GM12878 (cell line): ENCODE measurements at regions not wholly inside any gene's neighbourhood (a gene's known extent, or its start where the extent isn't known, plus 50 kb on each side); places are given as distances from the start of the nearest gene placed in this dataset.

ENCODE experiments used
- ATAC-seq: fragments of 200-7000 bp; cut with Tn5 transposase; 3 replicates; pipeline ENCODE4 v1.9.1; 2020; ENCODE audit warnings: mild to moderate bottlenecking, moderate library complexity
- BruUV-seq: library from RNA; stranded (reverse); fragments of 400-500 nt; replicated peaks from 2 replicates; lab custom pipeline; 2021; lab: Mats Ljungman, UMichigan
- CTCF ChIA-PET: fragments of 300-600 bp; sonication (Branson Sonifier 250); formaldehyde crosslinking; extraction: SDS; loops from one replicate; lab custom pipeline; 2021; ENCODE audit warnings: inconsistent platforms; lab: Yijun Ruan, JAX
- POLR2A ChIA-PET: fragments of 350-600 bp; formaldehyde crosslinking; extraction: SDS; loops from one replicate; lab custom pipeline; 2021; ENCODE audit warnings: inconsistent platforms; lab: Charles Lee
- RAD21 ChIA-PET: fragments of 300-600 bp; sonication (Branson Sonifier 250); formaldehyde crosslinking; loops from one replicate; lab custom pipeline; 2023; ENCODE audit warnings: antibody characterized with exemption; ENCODE audit not compliant: unreplicated experiment; lab: Charles Lee
- SMC1A ChIA-PET: fragments of 300-600 bp; sonication (Branson Sonifier 250); formaldehyde crosslinking; loops from one replicate; lab custom pipeline; 2023; ENCODE audit not compliant: unreplicated experiment, uncharacterized antibody; lab: Charles Lee
- DNase-seq: peaks from one replicate; pipeline ENCODE4 v3.0.0-alpha.2; 2011; ENCODE audit warnings: low read depth, low spot score
- FAIRE-seq: peaks from 3 replicates; lab custom pipeline; 2011; peaks lifted over from hg19 to GRCh38; lab: Jason Lieb, UNC
- H2AFZ ChIP-seq: 2 replicates; pipeline ENCODE4 v1.6.0; 2011; ENCODE audit warnings: low read depth, low read length, control low read depth; ENCODE audit not compliant: control insufficient read depth
- H3K27ac ChIP-seq: 2 replicates; pipeline ENCODE4 v1.5.1; 2011; ENCODE audit warnings: control low read depth; ENCODE audit not compliant: control insufficient read depth, insufficient read depth
- H3K27me3 ChIP-seq, 2 experiments: replicated peaks in 1 of 2; 2 replicates each; pipeline versions ENCODE4 v1.6.0 to v1.6.1; 2011; ENCODE audit warnings: low read length in 1 of 2; ENCODE audit not compliant: control insufficient read depth in 2 of 2, insufficient read depth in 2 of 2
- H3K36me3 ChIP-seq, 2 experiments: 2 replicates each; pipeline ENCODE4 v1.5.1; 2011; ENCODE audit warnings: low read length in 1 of 2; ENCODE audit not compliant: control insufficient read depth in 2 of 2, insufficient read depth in 2 of 2
- H3K4me1 ChIP-seq: 2 replicates; pipeline ENCODE4 v1.6.1; 2011; ENCODE audit warnings: mild to moderate bottlenecking, low read length, moderate library complexity, mixed read lengths; ENCODE audit not compliant: control insufficient read depth, insufficient read depth
- H3K4me2 ChIP-seq: 2 replicates; pipeline ENCODE4 v1.6.0; 2011; ENCODE audit warnings: control low read depth; ENCODE audit not compliant: control insufficient read depth, insufficient read depth
- H3K4me3 ChIP-seq: fragments of 200-600 bp; sonication (generic); 2 replicates; pipeline ENCODE4 v1.5.1; 2016
- H3K79me2 ChIP-seq: 2 replicates; pipeline ENCODE4 v1.6.0; 2011; ENCODE audit warnings: low read length; ENCODE audit not compliant: control insufficient read depth, insufficient read depth
- H3K9ac ChIP-seq: 2 replicates; pipeline ENCODE4 v1.8.0; 2011; ENCODE audit warnings: low read length, control low read depth, mixed read lengths; ENCODE audit not compliant: control insufficient read depth, insufficient read depth
- H3K9me3 ChIP-seq: replicated peaks from 3 replicates; pipeline ENCODE4 v1.5.1; 2011; ENCODE audit warnings: mild to moderate bottlenecking, low read length; ENCODE audit not compliant: control insufficient read depth, insufficient read depth
- H4K20me1 ChIP-seq: 2 replicates; pipeline ENCODE4 v1.6.0; 2011; ENCODE audit not compliant: control insufficient read depth, insufficient read depth
- CREM ChIP-seq: IDR thresholded peaks from 2 replicates; pipeline ENCODE4 v1.6.1; 2014; ENCODE audit warnings: antibody characterized with exemption, low read depth
- EGR1 ChIP-seq, 2 experiments: IDR thresholded peaks; 1 replicate in 1 of 2; 2 replicates in 1 of 2; pipeline ENCODE4 v1.6.1; 2011 to 2012; ENCODE audit warnings: low read depth in 2 of 2, low read length in 2 of 2, borderline replicate concordance in 1 of 2, mild to moderate bottlenecking in 1 of 2, moderate library complexity in 1 of 2
- IKZF2 ChIP-seq, 2 experiments: fragments of 450-650 bp; IDR thresholded peaks; 2 replicates each; pipeline ENCODE4 v1.6.1; 2017; ENCODE audit warnings: mild to moderate bottlenecking in 2 of 2, moderate library complexity in 2 of 2
- KDM1A ChIP-seq: fragments of 200-600 bp; sonication (generic); IDR thresholded peaks from 2 replicates; pipeline ENCODE4 v1.6.1; 2016; ENCODE audit warnings: borderline replicate concordance
- NBN ChIP-seq: fragments of 450-650 bp; IDR thresholded peaks from 2 replicates; pipeline ENCODE4 v1.6.1; 2016
- NFYB ChIP-seq: IDR thresholded peaks from 2 replicates; pipeline ENCODE4 v1.6.1; 2011; ENCODE audit warnings: low read depth, mild to moderate bottlenecking, low read length, improper control_type of control experiment, moderate library complexity; ENCODE audit not compliant: insufficient read depth
- NR2C2 ChIP-seq: IDR thresholded peaks from 2 replicates; pipeline ENCODE4 v1.6.1; 2011; ENCODE audit warnings: borderline replicate concordance, low read depth; ENCODE audit not compliant: control insufficient read depth, insufficient read length
- TCF7 ChIP-seq: IDR thresholded peaks from 2 replicates; pipeline ENCODE4 v1.6.1; 2014; ENCODE audit warnings: antibody characterized with exemption, borderline replicate concordance
- WGBS: methylation state at CpG from one replicate; pipeline ENCODE4 v1.1.6; 2016; ENCODE audit warnings: low lambda C conversion rate; ENCODE audit not compliant: insufficient replicate concordance, insufficient coverage; ENCODE audit errors: missing lambda C conversion rate; 5-methylcytosine and 5-hydroxymethylcytosine counted together
- in situ Hi-C: fragments of 300-500 bp; cut with MboI; formaldehyde crosslinking; loops from 9 replicates; pipeline ENCODE4 v1.14.3; 2018; ENCODE audit warnings: mixed read lengths
- intact Hi-C: fragments of 100-400 bp; cut with micrococcal nuclease; formaldehyde crosslinking; loops from one replicate; pipeline ENCODE4 v1.14.2; 2022; ENCODE audit not compliant: unreplicated experiment
- TF ChIP-seq, protein P1 (sequence below): fragments of 450-650 bp; IDR thresholded peaks from 2 replicates; pipeline ENCODE4 v1.6.1; 2016; ENCODE audit warnings: mild to moderate bottlenecking, moderate library complexity, borderline replicate concordance
- TF ChIP-seq, protein P2 (sequence below): IDR thresholded peaks from 2 replicates; pipeline ENCODE4 v1.6.1; 2012; ENCODE audit warnings: low read depth, low read length, improper control_type of control experiment
- TF ChIP-seq, protein P3 (sequence below): IDR thresholded peaks from 2 replicates; pipeline ENCODE4 v1.6.1; 2012; ENCODE audit warnings: low read length, inconsistent platforms
- TF ChIP-seq, protein P4 (sequence below): fragments of 450-650 bp; IDR thresholded peaks from 2 replicates; pipeline ENCODE4 v1.6.1; 2014; ENCODE audit warnings: mild to moderate bottlenecking
- TF ChIP-seq, protein P5 (sequence below): fragments of 150-350 bp; IDR thresholded peaks from 2 replicates; pipeline ENCODE4 v1.6.1; 2014; ENCODE audit warnings: mild to moderate bottlenecking, low read depth, low read length

DNA sequence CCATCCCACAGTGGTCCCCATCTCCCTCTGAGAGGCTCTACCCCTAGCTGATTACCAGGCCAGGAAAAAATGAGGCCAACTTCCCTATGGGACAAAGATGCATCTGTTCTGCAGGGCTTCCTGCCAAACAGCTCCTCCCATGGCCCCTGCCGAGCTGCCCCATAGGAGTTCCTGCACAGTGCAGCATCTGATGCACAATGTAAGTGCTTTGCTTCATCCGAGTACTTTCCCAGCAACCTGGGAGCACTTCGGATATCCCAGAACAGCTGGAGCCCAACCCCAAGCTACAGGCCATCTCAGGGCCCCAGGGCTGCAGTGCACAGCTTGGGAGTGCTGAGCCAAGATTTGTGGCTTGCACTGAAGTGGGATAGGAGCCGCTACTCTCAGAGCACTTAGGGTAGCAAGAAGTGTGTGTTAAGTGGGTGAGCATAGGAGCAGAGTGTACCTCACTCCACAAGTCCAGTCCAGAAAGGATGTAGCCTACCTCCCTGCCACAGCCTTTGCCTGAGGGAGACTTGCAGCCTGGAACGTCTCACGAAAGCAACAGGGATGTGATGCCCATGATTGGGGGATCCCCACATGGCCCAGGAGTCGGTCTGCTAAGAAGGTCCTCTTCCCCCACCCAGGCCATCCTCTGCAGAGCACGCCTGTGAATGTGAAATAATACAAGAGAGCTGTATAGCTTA is 209.6 kb upstream of the VWC2 start (continued):
- TF ChIP-seq, protein P1, sequence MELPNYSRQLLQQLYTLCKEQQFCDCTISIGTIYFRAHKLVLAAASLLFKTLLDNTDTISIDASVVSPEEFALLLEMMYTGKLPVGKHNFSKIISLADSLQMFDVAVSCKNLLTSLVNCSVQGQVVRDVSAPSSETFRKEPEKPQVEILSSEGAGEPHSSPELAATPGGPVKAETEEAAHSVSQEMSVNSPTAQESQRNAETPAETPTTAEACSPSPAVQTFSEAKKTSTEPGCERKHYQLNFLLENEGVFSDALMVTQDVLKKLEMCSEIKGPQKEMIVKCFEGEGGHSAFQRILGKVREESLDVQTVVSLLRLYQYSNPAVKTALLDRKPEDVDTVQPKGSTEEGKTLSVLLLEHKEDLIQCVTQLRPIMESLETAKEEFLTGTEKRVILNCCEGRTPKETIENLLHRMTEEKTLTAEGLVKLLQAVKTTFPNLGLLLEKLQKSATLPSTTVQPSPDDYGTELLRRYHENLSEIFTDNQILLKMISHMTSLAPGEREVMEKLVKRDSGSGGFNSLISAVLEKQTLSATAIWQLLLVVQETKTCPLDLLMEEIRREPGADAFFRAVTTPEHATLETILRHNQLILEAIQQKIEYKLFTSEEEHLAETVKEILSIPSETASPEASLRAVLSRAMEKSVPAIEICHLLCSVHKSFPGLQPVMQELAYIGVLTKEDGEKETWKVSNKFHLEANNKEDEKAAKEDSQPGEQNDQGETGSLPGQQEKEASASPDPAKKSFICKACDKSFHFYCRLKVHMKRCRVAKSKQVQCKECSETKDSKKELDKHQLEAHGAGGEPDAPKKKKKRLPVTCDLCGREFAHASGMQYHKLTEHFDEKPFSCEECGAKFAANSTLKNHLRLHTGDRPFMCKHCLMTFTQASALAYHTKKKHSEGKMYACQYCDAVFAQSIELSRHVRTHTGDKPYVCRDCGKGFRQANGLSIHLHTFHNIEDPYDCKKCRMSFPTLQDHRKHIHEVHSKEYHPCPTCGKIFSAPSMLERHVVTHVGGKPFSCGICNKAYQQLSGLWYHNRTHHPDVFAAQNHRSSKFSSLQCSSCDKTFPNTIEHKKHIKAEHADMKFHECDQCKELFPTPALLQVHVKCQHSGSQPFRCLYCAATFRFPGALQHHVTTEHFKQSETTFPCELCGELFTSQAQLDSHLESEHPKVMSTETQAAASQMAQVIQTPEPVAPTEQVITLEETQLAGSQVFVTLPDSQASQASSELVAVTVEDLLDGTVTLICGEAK = no peak
- TF ChIP-seq TCF7 = no peak
- TF ChIP-seq, protein P2, sequence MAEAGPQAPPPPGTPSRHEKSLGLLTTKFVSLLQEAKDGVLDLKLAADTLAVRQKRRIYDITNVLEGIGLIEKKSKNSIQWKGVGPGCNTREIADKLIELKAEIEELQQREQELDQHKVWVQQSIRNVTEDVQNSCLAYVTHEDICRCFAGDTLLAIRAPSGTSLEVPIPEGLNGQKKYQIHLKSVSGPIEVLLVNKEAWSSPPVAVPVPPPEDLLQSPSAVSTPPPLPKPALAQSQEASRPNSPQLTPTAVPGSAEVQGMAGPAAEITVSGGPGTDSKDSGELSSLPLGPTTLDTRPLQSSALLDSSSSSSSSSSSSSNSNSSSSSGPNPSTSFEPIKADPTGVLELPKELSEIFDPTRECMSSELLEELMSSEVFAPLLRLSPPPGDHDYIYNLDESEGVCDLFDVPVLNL = no peak
- TF ChIP-seq, all 136 proteins: peak for 0

DNA sequence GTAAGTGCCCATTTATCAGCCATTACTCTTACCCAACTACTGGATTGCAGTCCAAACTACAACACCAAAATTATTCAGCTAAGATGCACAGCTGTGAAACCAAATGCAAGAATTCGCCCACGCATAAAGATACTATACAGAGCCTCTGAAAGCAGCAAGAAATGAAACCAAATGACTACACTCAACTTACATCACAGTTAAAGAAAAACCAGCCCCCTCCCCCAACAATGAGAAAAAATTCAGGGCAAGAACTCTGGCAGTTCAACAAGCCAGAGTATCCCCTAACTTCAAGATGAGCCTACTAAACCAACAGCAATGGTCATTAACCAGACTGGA is 209.1 kb upstream of the VWC2 start:
- no TSS peak for BruUV-seq
- Histone ChIP-seq H3K9me3 (no peaks in the 10 kb centered on the region; the same call in 2 of the 3 replicates), H3K27me3 (no peaks in the 10 kb centered on the region), H3K9ac (no peak overlapping the region), H3K27ac (peak overlapping the region; percentile 37; the same call in 1 of the 2 replicates), H4K20me1 (no peaks in the 10 kb centered on the region), H3K36me3 (no peaks in the 10 kb centered on the region), H3K4me1 (peaks cover 9% of the 10 kb centered on the region), H3K4me2 (peak overlapping the region; percentile 77), H3K79me2 (no peaks in the 10 kb centered on the region), H2AFZ (peak overlapping the region; percentile 20; the same call in 1 of the 2 replicates), H3K4me3 (no peak overlapping the region)
- 17% methylated on average over 2 of the region's 2 CpGs for WGBS
- ChIA-PET SMC1A (interaction anchor here (1.3 kb wide), 1 partner anchor 67 kb away, joined by 4 read pairs; no protein-coding TSS in a partner anchor), CTCF (interaction anchor here (1.3 kb wide), 1 partner anchor 19 kb away, joined by 3 read pairs; no protein-coding TSS in a partner anchor), RAD21 (no interaction called here), POLR2A (no interaction called here)
- in situ Hi-C loops (no loop called here), intact Hi-C loops (no loop called here)
- FAIRE-seq = no peak
- DNase-seq = peak; percentile 20
- peak; percentile 90 for ATAC-seq
- TF ChIP-seq IKZF2 (IDR thresholded peaks at IDR 0.05) = no peak
- no peak for TF ChIP-seq NR2C2
- TF ChIP-seq KDM1A = no peak
- TF ChIP-seq EGR1 (IDR thresholded peaks at IDR 0.05; ENCODE audit: borderline replicate concordance in 1 of 2, low read depth in 2 of 2, low read length in 2 of 2) = peak in 1 of 2 experiments; percentile 89; a peak in 2 of 3 replicates
- TF ChIP-seq, protein P3, sequence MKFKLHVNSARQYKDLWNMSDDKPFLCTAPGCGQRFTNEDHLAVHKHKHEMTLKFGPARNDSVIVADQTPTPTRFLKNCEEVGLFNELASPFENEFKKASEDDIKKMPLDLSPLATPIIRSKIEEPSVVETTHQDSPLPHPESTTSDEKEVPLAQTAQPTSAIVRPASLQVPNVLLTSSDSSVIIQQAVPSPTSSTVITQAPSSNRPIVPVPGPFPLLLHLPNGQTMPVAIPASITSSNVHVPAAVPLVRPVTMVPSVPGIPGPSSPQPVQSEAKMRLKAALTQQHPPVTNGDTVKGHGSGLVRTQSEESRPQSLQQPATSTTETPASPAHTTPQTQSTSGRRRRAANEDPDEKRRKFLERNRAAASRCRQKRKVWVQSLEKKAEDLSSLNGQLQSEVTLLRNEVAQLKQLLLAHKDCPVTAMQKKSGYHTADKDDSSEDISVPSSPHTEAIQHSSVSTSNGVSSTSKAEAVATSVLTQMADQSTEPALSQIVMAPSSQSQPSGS = peak; percentile 71
- TF ChIP-seq CREM = peak; percentile 39; the same call in 1 of the 2 replicates
- no peak for TF ChIP-seq NFYB
- TF ChIP-seq NBN = no peak
- TF ChIP-seq, protein P4, sequence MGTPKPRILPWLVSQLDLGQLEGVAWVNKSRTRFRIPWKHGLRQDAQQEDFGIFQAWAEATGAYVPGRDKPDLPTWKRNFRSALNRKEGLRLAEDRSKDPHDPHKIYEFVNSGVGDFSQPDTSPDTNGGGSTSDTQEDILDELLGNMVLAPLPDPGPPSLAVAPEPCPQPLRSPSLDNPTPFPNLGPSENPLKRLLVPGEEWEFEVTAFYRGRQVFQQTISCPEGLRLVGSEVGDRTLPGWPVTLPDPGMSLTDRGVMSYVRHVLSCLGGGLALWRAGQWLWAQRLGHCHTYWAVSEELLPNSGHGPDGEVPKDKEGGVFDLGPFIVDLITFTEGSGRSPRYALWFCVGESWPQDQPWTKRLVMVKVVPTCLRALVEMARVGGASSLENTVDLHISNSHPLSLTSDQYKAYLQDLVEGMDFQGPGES = no peak
- TF ChIP-seq, protein P5, sequence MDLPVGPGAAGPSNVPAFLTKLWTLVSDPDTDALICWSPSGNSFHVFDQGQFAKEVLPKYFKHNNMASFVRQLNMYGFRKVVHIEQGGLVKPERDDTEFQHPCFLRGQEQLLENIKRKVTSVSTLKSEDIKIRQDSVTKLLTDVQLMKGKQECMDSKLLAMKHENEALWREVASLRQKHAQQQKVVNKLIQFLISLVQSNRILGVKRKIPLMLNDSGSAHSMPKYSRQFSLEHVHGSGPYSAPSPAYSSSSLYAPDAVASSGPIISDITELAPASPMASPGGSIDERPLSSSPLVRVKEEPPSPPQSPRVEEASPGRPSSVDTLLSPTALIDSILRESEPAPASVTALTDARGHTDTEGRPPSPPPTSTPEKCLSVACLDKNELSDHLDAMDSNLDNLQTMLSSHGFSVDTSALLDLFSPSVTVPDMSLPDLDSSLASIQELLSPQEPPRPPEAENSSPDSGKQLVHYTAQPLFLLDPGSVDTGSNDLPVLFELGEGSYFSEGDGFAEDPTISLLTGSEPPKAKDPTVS = no peak
